ENCODE measurements at regions not wholly inside any gene's neighbourhood (a gene's known extent, or its start where the extent isn't known, plus 50 kb on each side); places are given as distances from the start of the nearest gene placed in this dataset.

DNA sequence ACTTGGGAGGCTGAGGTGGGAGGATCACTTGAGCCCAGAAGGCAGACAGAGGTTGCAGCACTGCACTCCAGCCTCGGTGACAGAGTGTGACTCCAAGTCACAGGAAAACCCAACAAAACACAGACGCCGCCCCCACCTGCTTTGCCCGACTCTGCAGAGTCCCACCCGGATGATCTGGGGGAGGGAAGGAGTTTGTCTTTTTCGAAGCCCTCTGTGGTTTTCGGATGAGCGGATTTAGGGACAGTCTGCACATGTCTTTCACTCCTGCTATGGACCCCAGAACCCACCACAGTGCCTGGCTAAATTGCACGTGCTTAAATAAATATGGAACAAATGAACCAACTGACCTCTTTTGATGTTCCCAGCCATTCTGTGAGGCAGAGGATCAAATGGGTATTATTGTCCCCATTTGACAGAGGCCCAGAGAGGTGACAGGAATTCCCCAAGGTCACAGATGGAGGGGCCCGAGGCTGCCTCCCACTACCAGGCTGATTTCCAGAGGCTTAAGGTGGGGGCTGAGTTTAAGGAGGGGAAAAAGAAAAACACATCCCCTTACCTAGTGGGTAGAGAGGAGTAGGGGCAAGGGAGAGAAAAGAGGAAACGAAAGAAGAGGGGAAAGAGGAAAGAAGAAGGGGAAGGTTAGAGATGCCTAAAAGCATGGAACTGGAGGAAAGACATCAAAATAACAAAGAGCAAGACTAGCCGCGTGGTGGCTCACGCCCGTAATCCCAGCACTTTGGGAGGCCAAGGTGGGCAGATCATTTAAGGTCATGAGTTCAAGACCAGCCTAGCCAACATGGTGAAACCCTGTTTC, 59.4 kb upstream of the TFRC start:
- intact Hi-C loops (cut with micrococcal nuclease; ENCODE audit: unreplicated experiment), result no loop called here
- no peak overlapping the region for H3K4me2 ChIP-seq (ENCODE audit: low read length)
- H3K4me1 ChIP-seq (ENCODE audit: insufficient read depth, low read length, poor library complexity, severe bottlenecking), result no peaks in the 10 kb centered on the region
- no peak overlapping the region for H3K27ac ChIP-seq (ENCODE audit: low read depth, low read length, poor library complexity, severe bottlenecking)
- TF ChIP-seq EZH2phosphoT487 (IDR thresholded peaks at IDR 0.05; ENCODE audit: borderline replicate concordance, low read depth, low read length) (no peak), CTCF (conservative IDR thresholded peaks at IDR 0.05; ENCODE audit: low read length) (no peak)
- H2AFZ ChIP-seq (ENCODE audit: low read length), result no peak overlapping the region
- no peak for DNase-seq (ENCODE audit: low spot score)
- no peaks in the 10 kb centered on the region for H4K20me1 ChIP-seq (ENCODE audit: insufficient read depth, low read length)
- CTCF ChIA-PET (ENCODE audit: unreplicated experiment), result no interaction called here
- H3K9me2 ChIP-seq (ENCODE audit: insufficient read depth, low read length), result no peaks in the 10 kb centered on the region
- H3K36me3 ChIP-seq (ENCODE audit: insufficient read depth, low read length), result no peaks in the 10 kb centered on the region
- no peaks in the 10 kb centered on the region for H3K79me2 ChIP-seq (ENCODE audit: insufficient read depth, low read depth, low read length)
- no peaks in the 10 kb centered on the region for H3K9me3 ChIP-seq (ENCODE audit: low read length)
- POLR2A ChIA-PET, result interaction anchor here (0.6 to 1.2 kb wide), 2 partner anchors 12 to 102 kb away, joined by 3 read pairs; no protein-coding TSS in a partner anchor
- BruUV-seq (replicated peaks), result no TSS peak
- H3K4me3 ChIP-seq (ENCODE audit: low read depth, low read length, poor library complexity, severe bottlenecking), result no peak overlapping the region

DNA sequence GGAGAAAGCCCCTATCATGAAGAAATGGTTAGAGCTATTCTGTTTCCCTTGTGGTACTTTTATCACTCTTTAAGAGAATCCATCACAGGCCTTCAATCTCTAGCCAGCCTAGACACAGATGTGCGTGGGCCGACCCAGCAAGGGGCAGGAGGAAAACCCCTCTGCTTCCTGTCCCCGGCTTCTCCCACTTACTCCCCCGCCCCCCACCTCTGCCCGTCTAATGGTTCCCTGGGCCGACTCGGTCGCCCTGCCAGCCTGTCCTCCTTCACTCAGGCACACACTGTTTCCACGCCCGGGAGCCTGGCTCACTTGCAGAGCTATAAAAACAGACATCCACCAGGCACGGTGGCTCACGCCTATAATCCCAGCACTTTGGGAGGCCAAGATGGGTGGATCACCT, 58.3 kb upstream of the TFRC start:
- Histone ChIP-seq H3K36me3 (ENCODE audit: insufficient read depth, low read length) (no peaks in the 10 kb centered on the region), H3K4me3 (ENCODE audit: low read depth, low read length, poor library complexity, severe bottlenecking) (no peak overlapping the region), H3K27ac (ENCODE audit: low read depth, low read length, poor library complexity, severe bottlenecking) (no peak overlapping the region), H2AFZ (ENCODE audit: low read length) (no peak overlapping the region), H3K9me3 (ENCODE audit: low read length) (no peaks in the 10 kb centered on the region), H3K4me1 (ENCODE audit: insufficient read depth, low read length, poor library complexity, severe bottlenecking) (no peaks in the 10 kb centered on the region), H3K9me2 (ENCODE audit: insufficient read depth, low read length) (no peaks in the 10 kb centered on the region), H4K20me1 (ENCODE audit: insufficient read depth, low read length) (no peaks in the 10 kb centered on the region), H3K79me2 (ENCODE audit: insufficient read depth, low read depth, low read length) (no peaks in the 10 kb centered on the region), H3K4me2 (ENCODE audit: low read length) (no peak overlapping the region)
- BruUV-seq (replicated peaks), result no TSS peak
- intact Hi-C loops (cut with micrococcal nuclease; ENCODE audit: unreplicated experiment), result no loop called here
- POLR2A ChIA-PET, result interaction anchor here (0.6 to 1.2 kb wide), 2 partner anchors 11 to 101 kb away, joined by 3 read pairs; no protein-coding TSS in a partner anchor
- CTCF ChIA-PET (ENCODE audit: unreplicated experiment), result no interaction called here
- TF ChIP-seq CTCF (conservative IDR thresholded peaks at IDR 0.05; ENCODE audit: low read length) (no peak), EZH2phosphoT487 (IDR thresholded peaks at IDR 0.05; ENCODE audit: borderline replicate concordance, low read depth, low read length) (no peak)
- DNase-seq (ENCODE audit: low spot score), result no peak

DNA sequence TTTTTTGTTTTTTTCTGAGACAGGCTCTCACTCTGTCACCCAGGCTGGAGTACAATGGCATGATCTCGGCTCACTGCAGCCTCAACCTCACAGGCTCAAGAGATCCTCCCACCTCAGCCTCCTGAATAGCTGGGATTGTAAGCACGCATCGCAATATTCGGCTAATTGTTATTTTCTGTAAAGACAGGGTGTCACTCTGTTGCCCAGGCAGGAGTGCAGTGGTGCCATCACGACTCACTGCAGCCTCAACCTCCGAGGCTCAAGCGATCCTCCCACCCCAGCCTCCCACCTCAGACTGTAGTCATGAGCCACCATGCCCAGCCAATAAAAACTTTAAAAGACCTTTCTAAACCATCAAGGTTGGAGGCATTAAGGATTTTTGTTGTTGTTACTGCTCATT, 57.4 kb upstream of the TFRC start:
- no peak overlapping the region for H2AFZ ChIP-seq (ENCODE audit: low read length)
- CTCF ChIA-PET (ENCODE audit: unreplicated experiment), result no interaction called here
- no peak for TF ChIP-seq CTCF (conservative IDR thresholded peaks at IDR 0.05; ENCODE audit: low read length)
- TF ChIP-seq EZH2phosphoT487 (IDR thresholded peaks at IDR 0.05; ENCODE audit: borderline replicate concordance, low read depth, low read length), result no peak
- H3K9me3 ChIP-seq (ENCODE audit: low read length), result no peaks in the 10 kb centered on the region
- H3K4me1 ChIP-seq (ENCODE audit: insufficient read depth, low read length, poor library complexity, severe bottlenecking), result no peaks in the 10 kb centered on the region
- no peak overlapping the region for H3K4me3 ChIP-seq (ENCODE audit: low read depth, low read length, poor library complexity, severe bottlenecking)
- no peaks in the 10 kb centered on the region for H3K36me3 ChIP-seq (ENCODE audit: insufficient read depth, low read length)
- no peaks in the 10 kb centered on the region for H3K9me2 ChIP-seq (ENCODE audit: insufficient read depth, low read length)
- no peak overlapping the region for H3K4me2 ChIP-seq (ENCODE audit: low read length)
- no peaks in the 10 kb centered on the region for H4K20me1 ChIP-seq (ENCODE audit: insufficient read depth, low read length)
- H3K27ac ChIP-seq (ENCODE audit: low read depth, low read length, poor library complexity, severe bottlenecking), result no peak overlapping the region
- no TSS peak for BruUV-seq (replicated peaks)
- H3K79me2 ChIP-seq (ENCODE audit: insufficient read depth, low read depth, low read length), result no peaks in the 10 kb centered on the region
- intact Hi-C loops (cut with micrococcal nuclease; ENCODE audit: unreplicated experiment), result no loop called here
- no peak for DNase-seq (ENCODE audit: low spot score)
- POLR2A ChIA-PET, result no interaction called here
